ENCODE measurements at regions not wholly inside any gene's neighbourhood (a gene's known extent, or its start where the extent isn't known, plus 50 kb on each side); places are given as distances from the start of the nearest gene placed in this dataset.

- H3K4me3 ChIP-seq = no peak overlapping the region
- no peaks in the 10 kb centered on the region for H3K27me3 ChIP-seq
- intact Hi-C loops (cut with DNase I) = no loop called here
- TF ChIP-seq CTCF (IDR thresholded peaks at IDR 0.05) = no peak
- H3K9me3 ChIP-seq = no peaks in the 10 kb centered on the region
- H3K4me1 ChIP-seq = no peaks in the 10 kb centered on the region
- no peaks in the 10 kb centered on the region for H3K36me3 ChIP-seq
- no peak for DNase-seq
- no peak overlapping the region for H3K27ac ChIP-seq
- ATAC-seq = no peak
These were observed 198.1 kb downstream of the SYK start for GRCh38 chr9:90999425-91000397.

- intact Hi-C loops (cut with DNase I) = no loop called here
- Histone ChIP-seq H3K4me3 (no peak overlapping the region), H3K4me1 (no peaks in the 10 kb centered on the region), H3K27me3 (no peaks in the 10 kb centered on the region), H3K27ac (no peak overlapping the region), H3K9me3 (no peaks in the 10 kb centered on the region), H3K36me3 (no peaks in the 10 kb centered on the region)
- ATAC-seq (no peak), DNase-seq (no peak)
- TF ChIP-seq CTCF (IDR thresholded peaks at IDR 0.05) = no peak
These were observed 199.6 kb downstream of the SYK start for GRCh38 chr9:91001146-91001611.

GRCh38 chr9:91004484-91004883 lies 202.9 kb downstream of the SYK start:
- no peak for DNase-seq

GRCh38 chr9:91004992-91005391 lies 203.4 kb downstream of the SYK start:
- intact Hi-C loops (cut with DNase I) = no loop called here

More at GRCh38 chr9:91004484-91004883, 202.9 kb downstream of the SYK start:
- no peak for ATAC-seq
- no peak for TF ChIP-seq CTCF (IDR thresholded peaks at IDR 0.05)
- H3K9me3 ChIP-seq = no peaks in the 10 kb centered on the region
- H3K4me1 ChIP-seq = no peaks in the 10 kb centered on the region
- intact Hi-C loops (cut with DNase I) = no loop called here
- H3K4me3 ChIP-seq = no peak overlapping the region
- no peaks in the 10 kb centered on the region for H3K27me3 ChIP-seq
- H3K27ac ChIP-seq = no peak overlapping the region
- H3K36me3 ChIP-seq = no peaks in the 10 kb centered on the region

GRCh38 chr9:91006046-91006445 lies 204.4 kb downstream of the SYK start:
- intact Hi-C loops (cut with DNase I) = no loop called here
- Histone ChIP-seq H3K4me3 (no peak overlapping the region), H3K9me3 (no peaks in the 10 kb centered on the region), H3K36me3 (no peaks in the 10 kb centered on the region), H3K27ac (no peak overlapping the region), H3K27me3 (no peaks in the 10 kb centered on the region), H3K4me1 (no peaks in the 10 kb centered on the region)
- no peak for ATAC-seq
- no peak for DNase-seq
- TF ChIP-seq CTCF (IDR thresholded peaks at IDR 0.05) = no peak

More at GRCh38 chr9:91004992-91005391, 203.4 kb downstream of the SYK start:
- DNase-seq (no peak), ATAC-seq (no peak)
- H3K4me1 ChIP-seq = no peaks in the 10 kb centered on the region
- H3K27me3 ChIP-seq = no peaks in the 10 kb centered on the region
- no peak overlapping the region for H3K4me3 ChIP-seq
- H3K27ac ChIP-seq = no peak overlapping the region
- no peak for TF ChIP-seq CTCF (IDR thresholded peaks at IDR 0.05)
- no peaks in the 10 kb centered on the region for H3K9me3 ChIP-seq
- H3K36me3 ChIP-seq = no peaks in the 10 kb centered on the region
